A549 (cell line): ENCODE measurements at regions not wholly inside any gene's neighbourhood (a gene's known extent, or its start where the extent isn't known, plus 50 kb on each side); places are given as distances from the start of the nearest gene placed in this dataset.

Experiments
- CBX8 ChIP-seq: fragments of 200-600 bp; sonication (generic); IDR thresholded peaks from 2 replicates; pipeline ENCODE4 v1.6.1; 2016
- CEBPB ChIP-seq, 2 experiments: fragments of >200 bp in 1 of 2; sonication (Bioruptor Twin) in 1 of 2; formaldehyde crosslinking in 1 of 2; IDR thresholded peaks; 2 replicates each; pipeline ENCODE4 v1.6.1; 2012 to 2016
- CHD4 ChIP-seq: fragments of 200-600 bp; sonication (generic); IDR thresholded peaks from 2 replicates; pipeline ENCODE4 v1.6.1; 2016; ENCODE audit warnings: antibody characterized with exemption, mild to moderate bottlenecking, borderline replicate concordance
- GATA3 ChIP-seq: IDR thresholded peaks from 2 replicates; pipeline ENCODE4 v1.6.1; 2012; ENCODE audit warnings: borderline replicate concordance
- KDM1A ChIP-seq: fragments of 200-600 bp; sonication (generic); IDR thresholded peaks from 2 replicates; pipeline ENCODE4 v1.6.1; 2016; ENCODE audit warnings: low read depth, mild to moderate bottlenecking
- KDM5A ChIP-seq: fragments of 200-600 bp; sonication (generic); IDR thresholded peaks from 2 replicates; pipeline ENCODE4 v1.6.1; 2016; ENCODE audit warnings: antibody characterized with exemption, mild to moderate bottlenecking
- MYC ChIP-seq: IDR thresholded peaks from 2 replicates; pipeline ENCODE4 v1.6.1; 2012; ENCODE audit warnings: mild to moderate bottlenecking, inconsistent platforms, low read length, improper control_type of control experiment, borderline replicate concordance
- RAD21 ChIP-seq, 2 experiments: fragments of >200 bp in 1 of 2; sonication (Bioruptor Twin) in 1 of 2; formaldehyde crosslinking in 1 of 2; IDR thresholded peaks in 1 of 2; conservative IDR thresholded peaks in 1 of 2; 2 replicates in 1 of 2; 3 replicates in 1 of 2; pipeline ENCODE4 v1.6.1; 2012 to 2018; ENCODE audit warnings: inconsistent platforms in 1 of 2
- TP53 ChIP-seq: fragments of 250-450 bp; sonication (Bioruptor Pico); IDR thresholded peaks from 2 replicates; pipeline ENCODE4 v1.5.0; 2021; ENCODE audit warnings: mild to moderate bottlenecking, moderate library complexity
- ZNF302 ChIP-seq: fragments of 250-450 bp; sonication (Bioruptor Pico); IDR thresholded peaks from 2 replicates; pipeline ENCODE4 v1.9.0; 2021; ENCODE audit warnings: inconsistent platforms, mild to moderate bottlenecking, moderate library complexity
- TF ChIP-seq, protein P1 (sequence below): fragments of >200 bp; sonication (Bioruptor Twin); formaldehyde crosslinking; IDR thresholded peaks from 3 replicates; pipeline ENCODE4 v1.5.1; 2016
- TF ChIP-seq, protein P2 (sequence below): fragments of 200-600 bp; sonication (generic); IDR thresholded peaks from 2 replicates; pipeline ENCODE4 v1.6.1; 2016; ENCODE audit warnings: antibody characterized with exemption, mild to moderate bottlenecking, moderate library complexity
- TF ChIP-seq, protein P3 (sequence below): IDR thresholded peaks from 2 replicates; pipeline ENCODE4 v1.6.1; 2012
- TF ChIP-seq, protein P4 (sequence below): fragments of >200 bp; sonication (Bioruptor Twin); formaldehyde crosslinking; IDR thresholded peaks from 2 replicates; pipeline ENCODE4 v1.6.1; 2016

DNA sequence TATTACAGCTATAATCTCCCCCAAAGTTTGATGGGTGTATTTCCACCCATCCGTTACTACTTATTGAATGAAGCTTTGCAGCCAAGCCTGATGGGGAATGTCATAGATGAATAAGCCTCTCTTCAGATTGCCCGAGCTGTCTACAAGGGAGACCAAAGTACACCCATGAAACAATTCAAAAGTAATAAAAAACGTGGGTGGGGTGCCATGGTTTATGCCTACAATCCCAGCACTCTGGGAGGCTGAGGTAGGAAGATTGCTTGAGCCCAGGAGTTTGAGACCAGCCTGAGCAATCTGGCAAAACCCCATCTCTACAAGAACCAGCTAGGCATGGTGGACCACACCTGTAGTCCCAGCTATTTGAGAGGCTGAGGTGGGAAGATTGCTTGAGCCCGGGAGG lies 419.2 kb downstream of the FGF9 start:
- TF ChIP-seq, protein P1, sequence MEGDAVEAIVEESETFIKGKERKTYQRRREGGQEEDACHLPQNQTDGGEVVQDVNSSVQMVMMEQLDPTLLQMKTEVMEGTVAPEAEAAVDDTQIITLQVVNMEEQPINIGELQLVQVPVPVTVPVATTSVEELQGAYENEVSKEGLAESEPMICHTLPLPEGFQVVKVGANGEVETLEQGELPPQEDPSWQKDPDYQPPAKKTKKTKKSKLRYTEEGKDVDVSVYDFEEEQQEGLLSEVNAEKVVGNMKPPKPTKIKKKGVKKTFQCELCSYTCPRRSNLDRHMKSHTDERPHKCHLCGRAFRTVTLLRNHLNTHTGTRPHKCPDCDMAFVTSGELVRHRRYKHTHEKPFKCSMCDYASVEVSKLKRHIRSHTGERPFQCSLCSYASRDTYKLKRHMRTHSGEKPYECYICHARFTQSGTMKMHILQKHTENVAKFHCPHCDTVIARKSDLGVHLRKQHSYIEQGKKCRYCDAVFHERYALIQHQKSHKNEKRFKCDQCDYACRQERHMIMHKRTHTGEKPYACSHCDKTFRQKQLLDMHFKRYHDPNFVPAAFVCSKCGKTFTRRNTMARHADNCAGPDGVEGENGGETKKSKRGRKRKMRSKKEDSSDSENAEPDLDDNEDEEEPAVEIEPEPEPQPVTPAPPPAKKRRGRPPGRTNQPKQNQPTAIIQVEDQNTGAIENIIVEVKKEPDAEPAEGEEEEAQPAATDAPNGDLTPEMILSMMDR, result no peak
- TF ChIP-seq, protein P2, sequence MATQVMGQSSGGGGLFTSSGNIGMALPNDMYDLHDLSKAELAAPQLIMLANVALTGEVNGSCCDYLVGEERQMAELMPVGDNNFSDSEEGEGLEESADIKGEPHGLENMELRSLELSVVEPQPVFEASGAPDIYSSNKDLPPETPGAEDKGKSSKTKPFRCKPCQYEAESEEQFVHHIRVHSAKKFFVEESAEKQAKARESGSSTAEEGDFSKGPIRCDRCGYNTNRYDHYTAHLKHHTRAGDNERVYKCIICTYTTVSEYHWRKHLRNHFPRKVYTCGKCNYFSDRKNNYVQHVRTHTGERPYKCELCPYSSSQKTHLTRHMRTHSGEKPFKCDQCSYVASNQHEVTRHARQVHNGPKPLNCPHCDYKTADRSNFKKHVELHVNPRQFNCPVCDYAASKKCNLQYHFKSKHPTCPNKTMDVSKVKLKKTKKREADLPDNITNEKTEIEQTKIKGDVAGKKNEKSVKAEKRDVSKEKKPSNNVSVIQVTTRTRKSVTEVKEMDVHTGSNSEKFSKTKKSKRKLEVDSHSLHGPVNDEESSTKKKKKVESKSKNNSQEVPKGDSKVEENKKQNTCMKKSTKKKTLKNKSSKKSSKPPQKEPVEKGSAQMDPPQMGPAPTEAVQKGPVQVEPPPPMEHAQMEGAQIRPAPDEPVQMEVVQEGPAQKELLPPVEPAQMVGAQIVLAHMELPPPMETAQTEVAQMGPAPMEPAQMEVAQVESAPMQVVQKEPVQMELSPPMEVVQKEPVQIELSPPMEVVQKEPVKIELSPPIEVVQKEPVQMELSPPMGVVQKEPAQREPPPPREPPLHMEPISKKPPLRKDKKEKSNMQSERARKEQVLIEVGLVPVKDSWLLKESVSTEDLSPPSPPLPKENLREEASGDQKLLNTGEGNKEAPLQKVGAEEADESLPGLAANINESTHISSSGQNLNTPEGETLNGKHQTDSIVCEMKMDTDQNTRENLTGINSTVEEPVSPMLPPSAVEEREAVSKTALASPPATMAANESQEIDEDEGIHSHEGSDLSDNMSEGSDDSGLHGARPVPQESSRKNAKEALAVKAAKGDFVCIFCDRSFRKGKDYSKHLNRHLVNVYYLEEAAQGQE, result no peak
- no peak for TF ChIP-seq CHD4
- no peak for TF ChIP-seq MYC
- no peak for TF ChIP-seq KDM5A
- no peak for TF ChIP-seq RAD21 (conservative IDR thresholded peaks at IDR 0.05 in 1 of 2, IDR thresholded peaks at IDR 0.05 in 1 of 2)
- no peak for TF ChIP-seq ZNF302 (CRISPR knock-in tag)
- no peak for TF ChIP-seq CEBPB (IDR thresholded peaks at IDR 0.05)
- TF ChIP-seq TP53 (CRISPR knock-in tag), result no peak
- TF ChIP-seq CBX8, result no peak
- TF ChIP-seq, protein P3, sequence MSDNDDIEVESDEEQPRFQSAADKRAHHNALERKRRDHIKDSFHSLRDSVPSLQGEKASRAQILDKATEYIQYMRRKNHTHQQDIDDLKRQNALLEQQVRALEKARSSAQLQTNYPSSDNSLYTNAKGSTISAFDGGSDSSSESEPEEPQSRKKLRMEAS, result no peak
- TF ChIP-seq KDM1A, result no peak
- TF ChIP-seq GATA3, result no peak
- TF ChIP-seq, protein P4, sequence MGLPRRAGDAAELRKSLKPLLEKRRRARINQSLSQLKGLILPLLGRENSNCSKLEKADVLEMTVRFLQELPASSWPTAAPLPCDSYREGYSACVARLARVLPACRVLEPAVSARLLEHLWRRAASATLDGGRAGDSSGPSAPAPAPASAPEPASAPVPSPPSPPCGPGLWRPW, result no peak
